ENCODE measurements at regions not wholly inside any gene's neighbourhood (a gene's known extent, or its start where the extent isn't known, plus 50 kb on each side); places are given as distances from the start of the nearest gene placed in this dataset.

- Histone ChIP-seq H3K9me3 (ENCODE audit: low read length) (no peaks in the 10 kb centered on the region), H3K4me3 (ENCODE audit: low read length) (no peak overlapping the region), H2AFZ (ENCODE audit: low read depth, low read length) (no peak overlapping the region), H3K4me1 (ENCODE audit: insufficient read depth, low read length) (no peaks in the 10 kb centered on the region), H3K27me3 (ENCODE audit: insufficient read depth, low read length) (no peaks in the 10 kb centered on the region), H3K36me3 (ENCODE audit: insufficient read depth, low read length) (no peaks in the 10 kb centered on the region)
Measured at GRCh38 chr6:54681267-54681666, 165.3 kb upstream of the FAM83B start.

- Histone ChIP-seq H2AFZ (ENCODE audit: low read depth, low read length) (no peak overlapping the region), H3K4me1 (ENCODE audit: insufficient read depth, low read length) (no peaks in the 10 kb centered on the region), H3K36me3 (ENCODE audit: insufficient read depth, low read length) (no peaks in the 10 kb centered on the region), H3K27me3 (ENCODE audit: insufficient read depth, low read length) (no peaks in the 10 kb centered on the region), H3K9me3 (ENCODE audit: low read length) (no peaks in the 10 kb centered on the region), H3K4me3 (ENCODE audit: low read length) (no peak overlapping the region)
Measured at GRCh38 chr6:54681987-54682386, 164.6 kb upstream of the FAM83B start.

GRCh38 chr6:54689620-54690019 is 157.0 kb upstream of the FAM83B start:
- Histone ChIP-seq H3K4me3 (ENCODE audit: low read length) (no peak overlapping the region), H3K4me1 (ENCODE audit: insufficient read depth, low read length) (no peaks in the 10 kb centered on the region), H2AFZ (ENCODE audit: low read depth, low read length) (no peak overlapping the region), H3K9me3 (ENCODE audit: low read length) (no peaks in the 10 kb centered on the region), H3K27me3 (ENCODE audit: insufficient read depth, low read length) (no peaks in the 10 kb centered on the region), H3K36me3 (ENCODE audit: insufficient read depth, low read length) (no peaks in the 10 kb centered on the region)

GRCh38 chr6:54690596-54690995 is 156.0 kb upstream of the FAM83B start:
- H3K36me3 ChIP-seq (ENCODE audit: insufficient read depth, low read length): no peaks in the 10 kb centered on the region
- H2AFZ ChIP-seq (ENCODE audit: low read depth, low read length): no peak overlapping the region
- H3K9me3 ChIP-seq (ENCODE audit: low read length): no peaks in the 10 kb centered on the region
- no peaks in the 10 kb centered on the region for H3K27me3 ChIP-seq (ENCODE audit: insufficient read depth, low read length)
- no peaks in the 10 kb centered on the region for H3K4me1 ChIP-seq (ENCODE audit: insufficient read depth, low read length)
- H3K4me3 ChIP-seq (ENCODE audit: low read length): no peak overlapping the region

- Histone ChIP-seq H2AFZ (ENCODE audit: low read depth, low read length) (no peak overlapping the region), H3K4me1 (ENCODE audit: insufficient read depth, low read length) (peaks cover 8% of the 10 kb centered on the region), H3K36me3 (ENCODE audit: insufficient read depth, low read length) (no peaks in the 10 kb centered on the region), H3K27me3 (ENCODE audit: insufficient read depth, low read length) (no peaks in the 10 kb centered on the region), H3K4me3 (ENCODE audit: low read length) (no peak overlapping the region), H3K9me3 (ENCODE audit: low read length) (no peaks in the 10 kb centered on the region)
Measured at GRCh38 chr6:54694928-54695532, 151.5 kb upstream of the FAM83B start.

GRCh38 chr6:54695815-54696214 is 150.8 kb upstream of the FAM83B start:
- no peaks in the 10 kb centered on the region for H3K27me3 ChIP-seq (ENCODE audit: insufficient read depth, low read length)
- H3K4me1 ChIP-seq (ENCODE audit: insufficient read depth, low read length): peaks cover 8% of the 10 kb centered on the region
- H2AFZ ChIP-seq (ENCODE audit: low read depth, low read length): no peak overlapping the region
- no peaks in the 10 kb centered on the region for H3K36me3 ChIP-seq (ENCODE audit: insufficient read depth, low read length)
- H3K4me3 ChIP-seq (ENCODE audit: low read length): no peak overlapping the region
- no peaks in the 10 kb centered on the region for H3K9me3 ChIP-seq (ENCODE audit: low read length)

GRCh38 chr6:54697424-54697823 is 149.1 kb upstream of the FAM83B start:
- Histone ChIP-seq H3K4me1 (ENCODE audit: insufficient read depth, low read length) (peaks cover 8% of the 10 kb centered on the region), H2AFZ (ENCODE audit: low read depth, low read length) (no peak overlapping the region), H3K9me3 (ENCODE audit: low read length) (no peaks in the 10 kb centered on the region), H3K27me3 (ENCODE audit: insufficient read depth, low read length) (no peaks in the 10 kb centered on the region), H3K36me3 (ENCODE audit: insufficient read depth, low read length) (no peaks in the 10 kb centered on the region), H3K4me3 (ENCODE audit: low read length) (no peak overlapping the region)

- Histone ChIP-seq H3K9me3 (ENCODE audit: low read length) (no peaks in the 10 kb centered on the region), H3K4me1 (ENCODE audit: insufficient read depth, low read length) (peaks cover 8% of the 10 kb centered on the region), H3K36me3 (ENCODE audit: insufficient read depth, low read length) (no peaks in the 10 kb centered on the region), H3K4me3 (ENCODE audit: low read length) (no peak overlapping the region), H3K27me3 (ENCODE audit: insufficient read depth, low read length) (no peaks in the 10 kb centered on the region), H2AFZ (ENCODE audit: low read depth, low read length) (peak overlapping the region; percentile 84)
Measured at GRCh38 chr6:54698974-54699373, 147.6 kb upstream of the FAM83B start.

- Histone ChIP-seq H3K9me3 (ENCODE audit: low read length) (no peaks in the 10 kb centered on the region), H3K4me1 (ENCODE audit: insufficient read depth, low read length) (peaks cover 8% of the 10 kb centered on the region), H2AFZ (ENCODE audit: low read depth, low read length) (no peak overlapping the region), H3K36me3 (ENCODE audit: insufficient read depth, low read length) (no peaks in the 10 kb centered on the region), H3K4me3 (ENCODE audit: low read length) (no peak overlapping the region), H3K27me3 (ENCODE audit: insufficient read depth, low read length) (no peaks in the 10 kb centered on the region)
Measured at GRCh38 chr6:54700158-54700557, 146.4 kb upstream of the FAM83B start.

GRCh38 chr6:54702772-54703171 is 143.8 kb upstream of the FAM83B start:
- no peaks in the 10 kb centered on the region for H3K36me3 ChIP-seq (ENCODE audit: insufficient read depth, low read length)
- no peaks in the 10 kb centered on the region for H3K9me3 ChIP-seq (ENCODE audit: low read length)
- peaks cover 12% of the 10 kb centered on the region for H3K4me1 ChIP-seq (ENCODE audit: insufficient read depth, low read length)
- no peaks in the 10 kb centered on the region for H3K27me3 ChIP-seq (ENCODE audit: insufficient read depth, low read length)
- no peak overlapping the region for H2AFZ ChIP-seq (ENCODE audit: low read depth, low read length)
- no peak overlapping the region for H3K4me3 ChIP-seq (ENCODE audit: low read length)

- H3K9me3 ChIP-seq (ENCODE audit: low read length): no peaks in the 10 kb centered on the region
- H3K4me3 ChIP-seq (ENCODE audit: low read length): no peak overlapping the region
- H3K27me3 ChIP-seq (ENCODE audit: insufficient read depth, low read length): no peaks in the 10 kb centered on the region
- no peak overlapping the region for H2AFZ ChIP-seq (ENCODE audit: low read depth, low read length)
- no peaks in the 10 kb centered on the region for H3K36me3 ChIP-seq (ENCODE audit: insufficient read depth, low read length)
- H3K4me1 ChIP-seq (ENCODE audit: insufficient read depth, low read length): peaks cover 3% of the 10 kb centered on the region
Measured at GRCh38 chr6:54706391-54706790, 140.2 kb upstream of the FAM83B start.

GRCh38 chr6:54706844-54707605 is 139.5 kb upstream of the FAM83B start:
- Histone ChIP-seq H3K27me3 (ENCODE audit: insufficient read depth, low read length) (no peaks in the 10 kb centered on the region), H3K36me3 (ENCODE audit: insufficient read depth, low read length) (no peaks in the 10 kb centered on the region), H3K4me3 (ENCODE audit: low read length) (no peak overlapping the region), H2AFZ (ENCODE audit: low read depth, low read length) (no peak overlapping the region), H3K4me1 (ENCODE audit: insufficient read depth, low read length) (peaks cover 3% of the 10 kb centered on the region), H3K9me3 (ENCODE audit: low read length) (no peaks in the 10 kb centered on the region)

GRCh38 chr6:54710456-54710855 is 136.1 kb upstream of the FAM83B start:
- Histone ChIP-seq H3K9me3 (ENCODE audit: low read length) (no peaks in the 10 kb centered on the region), H2AFZ (ENCODE audit: low read depth, low read length) (no peak overlapping the region), H3K27me3 (ENCODE audit: insufficient read depth, low read length) (no peaks in the 10 kb centered on the region), H3K4me3 (ENCODE audit: low read length) (no peak overlapping the region), H3K36me3 (ENCODE audit: insufficient read depth, low read length) (no peaks in the 10 kb centered on the region), H3K4me1 (ENCODE audit: insufficient read depth, low read length) (peaks cover 3% of the 10 kb centered on the region)

GRCh38 chr6:54716010-54716409 is 130.6 kb upstream of the FAM83B start:
- no peak overlapping the region for H3K4me3 ChIP-seq (ENCODE audit: low read length)
- no peak overlapping the region for H2AFZ ChIP-seq (ENCODE audit: low read depth, low read length)
- H3K27me3 ChIP-seq (ENCODE audit: insufficient read depth, low read length): no peaks in the 10 kb centered on the region
- no peaks in the 10 kb centered on the region for H3K36me3 ChIP-seq (ENCODE audit: insufficient read depth, low read length)
- H3K4me1 ChIP-seq (ENCODE audit: insufficient read depth, low read length): peaks cover 11% of the 10 kb centered on the region
- no peaks in the 10 kb centered on the region for H3K9me3 ChIP-seq (ENCODE audit: low read length)
